ENCODE measurements at regions not wholly inside any gene's neighbourhood (a gene's known extent, or its start where the extent isn't known, plus 50 kb on each side); places are given as distances from the start of the nearest gene placed in this dataset.

GRCh38 chr15:93238641-93239040 lies 149.6 kb upstream of the RGMA start:
- H3K4me2 ChIP-seq (ENCODE audit: low read depth, low read length, poor library complexity, severe bottlenecking), result no peak overlapping the region
- TF ChIP-seq CTCF (conservative IDR thresholded peaks at IDR 0.05; ENCODE audit: low read length) (no peak), EZH2phosphoT487 (IDR thresholded peaks at IDR 0.05; ENCODE audit: borderline replicate concordance) (no peak)
- H4K20me1 ChIP-seq (ENCODE audit: insufficient read depth, low read length, poor library complexity, severe bottlenecking), result no peaks in the 10 kb centered on the region
- no peaks in the 10 kb centered on the region for H3K9me2 ChIP-seq (replicated peaks; ENCODE audit: low read depth, low read length)
- H3K27me3 ChIP-seq (ENCODE audit: insufficient read depth, low read length, poor library complexity, severe bottlenecking), result no peaks in the 10 kb centered on the region
- no peaks in the 10 kb centered on the region for H3K9me3 ChIP-seq (ENCODE audit: insufficient read depth, low read depth, low read length)
- H3K9ac ChIP-seq (ENCODE audit: low read depth, low read length, poor library complexity, severe bottlenecking), result no peak overlapping the region
- no peak overlapping the region for H2AFZ ChIP-seq (ENCODE audit: low read length)
- no peak overlapping the region for H3K4me3 ChIP-seq (ENCODE audit: low read length, poor library complexity, severe bottlenecking)
- H3K36me3 ChIP-seq (ENCODE audit: insufficient read depth, low read length), result no peaks in the 10 kb centered on the region
- H3K4me1 ChIP-seq (ENCODE audit: insufficient read depth, low read length, poor library complexity, severe bottlenecking), result no peaks in the 10 kb centered on the region
- H3F3A ChIP-seq (ENCODE audit: low read depth), result no peaks in the 10 kb centered on the region
- H3K79me2 ChIP-seq (ENCODE audit: insufficient read depth, low read length), result no peaks in the 10 kb centered on the region

GRCh38 chr15:93235926-93236780 lies 147.1 kb upstream of the RGMA start:
- TF ChIP-seq CTCF (conservative IDR thresholded peaks at IDR 0.05; ENCODE audit: low read length) (no peak), EZH2phosphoT487 (IDR thresholded peaks at IDR 0.05; ENCODE audit: borderline replicate concordance) (no peak)
- no peaks in the 10 kb centered on the region for H3K9me3 ChIP-seq (ENCODE audit: insufficient read depth, low read depth, low read length)
- H3K79me2 ChIP-seq (ENCODE audit: insufficient read depth, low read length), result no peaks in the 10 kb centered on the region
- H3K4me1 ChIP-seq (ENCODE audit: insufficient read depth, low read length, poor library complexity, severe bottlenecking), result peaks cover 14% of the 10 kb centered on the region
- no peak overlapping the region for H3K4me2 ChIP-seq (ENCODE audit: low read depth, low read length, poor library complexity, severe bottlenecking)
- H3K36me3 ChIP-seq (ENCODE audit: insufficient read depth, low read length), result no peaks in the 10 kb centered on the region
- no peaks in the 10 kb centered on the region for H3K27me3 ChIP-seq (ENCODE audit: insufficient read depth, low read length, poor library complexity, severe bottlenecking)
- no peak overlapping the region for H3K4me3 ChIP-seq (ENCODE audit: low read length, poor library complexity, severe bottlenecking)
- H3K9ac ChIP-seq (ENCODE audit: low read depth, low read length, poor library complexity, severe bottlenecking), result no peak overlapping the region
- H3F3A ChIP-seq (ENCODE audit: low read depth), result no peaks in the 10 kb centered on the region
- no peaks in the 10 kb centered on the region for H4K20me1 ChIP-seq (ENCODE audit: insufficient read depth, low read length, poor library complexity, severe bottlenecking)
- H2AFZ ChIP-seq (ENCODE audit: low read length), result no peak overlapping the region
- H3K9me2 ChIP-seq (replicated peaks; ENCODE audit: low read depth, low read length), result no peaks in the 10 kb centered on the region

- H3K4me2 ChIP-seq (ENCODE audit: low read depth, low read length, poor library complexity, severe bottlenecking), result no peak overlapping the region
- H3F3A ChIP-seq (ENCODE audit: low read depth), result no peaks in the 10 kb centered on the region
- H4K20me1 ChIP-seq (ENCODE audit: insufficient read depth, low read length, poor library complexity, severe bottlenecking), result no peaks in the 10 kb centered on the region
- no peak overlapping the region for H2AFZ ChIP-seq (ENCODE audit: low read length)
- no peaks in the 10 kb centered on the region for H3K9me3 ChIP-seq (ENCODE audit: insufficient read depth, low read depth, low read length)
- no peak overlapping the region for H3K4me3 ChIP-seq (ENCODE audit: low read length, poor library complexity, severe bottlenecking)
- no peaks in the 10 kb centered on the region for H3K27me3 ChIP-seq (ENCODE audit: insufficient read depth, low read length, poor library complexity, severe bottlenecking)
- H3K9ac ChIP-seq (ENCODE audit: low read depth, low read length, poor library complexity, severe bottlenecking), result no peak overlapping the region
- no peak for TF ChIP-seq EZH2phosphoT487 (IDR thresholded peaks at IDR 0.05; ENCODE audit: borderline replicate concordance)
- no peak for TF ChIP-seq CTCF (conservative IDR thresholded peaks at IDR 0.05; ENCODE audit: low read length)
- H3K36me3 ChIP-seq (ENCODE audit: insufficient read depth, low read length), result no peaks in the 10 kb centered on the region
- peaks cover 17% of the 10 kb centered on the region for H3K4me1 ChIP-seq (ENCODE audit: insufficient read depth, low read length, poor library complexity, severe bottlenecking)
- H3K79me2 ChIP-seq (ENCODE audit: insufficient read depth, low read length), result no peaks in the 10 kb centered on the region
- no peaks in the 10 kb centered on the region for H3K9me2 ChIP-seq (replicated peaks; ENCODE audit: low read depth, low read length)
Observed at GRCh38 chr15:93235269-93235668, 146.3 kb upstream of the RGMA start.

Data from Loucy (cell line).